ENCODE measurements at regions not wholly inside any gene's neighbourhood (a gene's known extent, or its start where the extent isn't known, plus 50 kb on each side); places are given as distances from the start of the nearest gene placed in this dataset.

GRCh38 chr20:53735536-53736050 lies 142.0 kb upstream of the ZNF217 start:
- Histone ChIP-seq H3K27me3 (ENCODE audit: control insufficient read depth, low read length) (no peaks in the 10 kb centered on the region), H3K9me3 (ENCODE audit: control insufficient read depth, insufficient read depth, low read length) (no peaks in the 10 kb centered on the region), H3K4me3 (ENCODE audit: low read length) (no peak overlapping the region), H3K4me2 (ENCODE audit: low read length) (no peak overlapping the region), H3K27ac (ENCODE audit: low read depth, low read length) (no peak overlapping the region), H3K9me2 (replicated peaks; ENCODE audit: control insufficient read depth, low read length) (no peaks in the 10 kb centered on the region), H3F3A (ENCODE audit: control insufficient read depth, insufficient read depth) (peaks cover 9% of the 10 kb centered on the region; the same call in 1 of the 2 replicates), H3K36me3 (ENCODE audit: control insufficient read depth, low read length) (no peaks in the 10 kb centered on the region), H3K79me2 (ENCODE audit: control insufficient read depth, low read length) (no peaks in the 10 kb centered on the region), H4K20me1 (ENCODE audit: control insufficient read depth, insufficient read depth, low read depth, low read length) (no peaks in the 10 kb centered on the region), H3K4me1 (ENCODE audit: control insufficient read depth, low read length) (peaks cover 54% of the 10 kb centered on the region)
- TF ChIP-seq CTCF (IDR thresholded peaks at IDR 0.05; ENCODE audit: low read depth, low read length, poor library complexity, severe bottlenecking) = no peak
- no peak for TF ChIP-seq EZH2phosphoT487 (IDR thresholded peaks at IDR 0.05; ENCODE audit: borderline replicate concordance, low read length)

- Histone ChIP-seq H3K9me3 (ENCODE audit: control insufficient read depth, insufficient read depth, low read length) (no peaks in the 10 kb centered on the region), H3K79me2 (ENCODE audit: control insufficient read depth, low read length) (no peaks in the 10 kb centered on the region), H3K27me3 (ENCODE audit: control insufficient read depth, low read length) (no peaks in the 10 kb centered on the region), H4K20me1 (ENCODE audit: control insufficient read depth, insufficient read depth, low read depth, low read length) (no peaks in the 10 kb centered on the region), H3K4me2 (ENCODE audit: low read length) (no peak overlapping the region), H3F3A (ENCODE audit: control insufficient read depth, insufficient read depth) (peaks cover 9% of the 10 kb centered on the region; the same call in 1 of the 2 replicates), H3K9me2 (replicated peaks; ENCODE audit: control insufficient read depth, low read length) (no peaks in the 10 kb centered on the region), H3K4me3 (ENCODE audit: low read length) (no peak overlapping the region), H3K4me1 (ENCODE audit: control insufficient read depth, low read length) (peaks cover 54% of the 10 kb centered on the region), H3K27ac (ENCODE audit: low read depth, low read length) (no peak overlapping the region), H3K36me3 (ENCODE audit: control insufficient read depth, low read length) (no peaks in the 10 kb centered on the region)
- no peak for TF ChIP-seq EZH2phosphoT487 (IDR thresholded peaks at IDR 0.05; ENCODE audit: borderline replicate concordance, low read length)
- TF ChIP-seq CTCF (IDR thresholded peaks at IDR 0.05; ENCODE audit: low read depth, low read length, poor library complexity, severe bottlenecking) = no peak
Observed at GRCh38 chr20:53734006-53734688, 140.5 kb upstream of the ZNF217 start.

GRCh38 chr20:53731595-53731994 lies 138.0 kb upstream of the ZNF217 start:
- Histone ChIP-seq H3K9me3 (ENCODE audit: control insufficient read depth, insufficient read depth, low read length) (no peaks in the 10 kb centered on the region), H3K36me3 (ENCODE audit: control insufficient read depth, low read length) (no peaks in the 10 kb centered on the region), H3K4me3 (ENCODE audit: low read length) (no peak overlapping the region), H3K4me2 (ENCODE audit: low read length) (no peak overlapping the region), H3K27me3 (ENCODE audit: control insufficient read depth, low read length) (no peaks in the 10 kb centered on the region), H3K9me2 (replicated peaks; ENCODE audit: control insufficient read depth, low read length) (no peaks in the 10 kb centered on the region), H3F3A (ENCODE audit: control insufficient read depth, insufficient read depth) (no peaks in the 10 kb centered on the region), H3K4me1 (ENCODE audit: control insufficient read depth, low read length) (peaks cover 31% of the 10 kb centered on the region), H3K79me2 (ENCODE audit: control insufficient read depth, low read length) (no peaks in the 10 kb centered on the region), H3K27ac (ENCODE audit: low read depth, low read length) (no peak overlapping the region), H4K20me1 (ENCODE audit: control insufficient read depth, insufficient read depth, low read depth, low read length) (no peaks in the 10 kb centered on the region)
- TF ChIP-seq EZH2phosphoT487 (IDR thresholded peaks at IDR 0.05; ENCODE audit: borderline replicate concordance, low read length) (no peak), CTCF (IDR thresholded peaks at IDR 0.05; ENCODE audit: low read depth, low read length, poor library complexity, severe bottlenecking) (no peak)

All from DOHH2 (cell line).